ENCODE measurements at regions not wholly inside any gene's neighbourhood (a gene's known extent, or its start where the extent isn't known, plus 50 kb on each side); places are given as distances from the start of the nearest gene placed in this dataset.

- TF ChIP-seq CTCF (IDR thresholded peaks at IDR 0.05) (no peak), EP300 (IDR thresholded peaks at IDR 0.05; ENCODE audit: low read depth) (no peak)
These were observed 493.8 kb downstream of the FBXO15 start for GRCh38 chr18:73653827-73654226.

Measured in transverse colon (tissue), 3 donors.